ENCODE measurements at regions not wholly inside any gene's neighbourhood (a gene's known extent, or its start where the extent isn't known, plus 50 kb on each side); places are given as distances from the start of the nearest gene placed in this dataset.

GRCh38 chr2:71860381-71860926, 287.2 kb downstream of the CYP26B1 start:
- TF ChIP-seq POLR2AphosphoS5 (IDR thresholded peaks at IDR 0.05; ENCODE audit: low read depth, low read length) (no peak), POLR2A (IDR thresholded peaks at IDR 0.05; ENCODE audit: low read depth, low read length) (no peak)
